ENCODE measurements at regions not wholly inside any gene's neighbourhood (a gene's known extent, or its start where the extent isn't known, plus 50 kb on each side); places are given as distances from the start of the nearest gene placed in this dataset.

GRCh38 chr1:96183485-96183884 is 538.1 kb upstream of the PTBP2 start:
- Histone ChIP-seq H3K36me3 (no peaks in the 10 kb centered on the region), H3K27ac (no peak overlapping the region), H3K27me3 (no peaks in the 10 kb centered on the region), H3K9me3 (no peaks in the 10 kb centered on the region), H3K4me1 (no peaks in the 10 kb centered on the region), H3K4me3 (no peak overlapping the region)
- 42 to 67% methylated on average over 1 to 2 of the region's 2 CpGs for WGBS, 2 donors
- intact Hi-C loops (cut with DNase I), result no loop called here
- no peak for DNase-seq
- no peak for TF ChIP-seq POLR2A (IDR thresholded peaks at IDR 0.05)
- TF ChIP-seq CTCF (IDR thresholded peaks at IDR 0.05), result no peak

- Histone ChIP-seq H3K36me3 (no peaks in the 10 kb centered on the region), H3K27me3 (no peaks in the 10 kb centered on the region), H3K4me1 (no peaks in the 10 kb centered on the region), H3K4me3 (no peak overlapping the region), H3K9me3 (no peaks in the 10 kb centered on the region), H3K27ac (no peak overlapping the region)
- TF ChIP-seq POLR2A (IDR thresholded peaks at IDR 0.05) (no peak), CTCF (IDR thresholded peaks at IDR 0.05) (no peak)
- intact Hi-C loops (cut with DNase I), result no loop called here
- DNase-seq, result no peak
- 62 to 76% methylated on average over 6 of the region's 6 CpGs for WGBS, 2 donors
Observed at GRCh38 chr1:96183928-96184327, 537.7 kb upstream of the PTBP2 start.

DNA sequence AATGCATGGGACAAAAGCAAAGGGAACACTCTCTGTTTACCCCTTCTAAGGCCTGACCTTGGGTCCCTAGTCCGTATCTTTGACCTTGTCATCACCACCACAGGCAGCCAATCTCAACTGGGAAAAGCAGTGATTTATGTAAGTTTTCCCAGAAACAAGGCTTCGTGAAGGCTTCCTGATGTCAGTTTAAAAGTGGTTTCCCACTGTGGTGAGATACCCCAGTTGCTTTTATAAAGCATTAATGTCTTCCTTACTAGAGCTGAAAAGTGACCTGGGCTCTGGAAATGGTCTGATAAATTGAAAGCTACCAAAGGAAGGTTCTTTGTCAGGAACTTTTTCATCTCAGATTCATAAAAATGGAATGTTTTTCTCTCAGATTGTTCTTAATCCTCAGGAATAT is 536.4 kb upstream of the PTBP2 start:
- 69 to 71% methylated on average over 2 of the region's 2 CpGs for WGBS, 2 donors
- intact Hi-C loops (cut with DNase I), result no loop called here
- no peak for TF ChIP-seq POLR2A (IDR thresholded peaks at IDR 0.05)
- TF ChIP-seq CTCF (IDR thresholded peaks at IDR 0.05), result no peak
- Histone ChIP-seq H3K4me3 (no peak overlapping the region), H3K9me3 (no peaks in the 10 kb centered on the region), H3K27ac (no peak overlapping the region), H3K27me3 (no peaks in the 10 kb centered on the region), H3K4me1 (no peaks in the 10 kb centered on the region), H3K36me3 (no peaks in the 10 kb centered on the region)
- DNase-seq, result no peak

- TF ChIP-seq POLR2A (IDR thresholded peaks at IDR 0.05), result no peak
- no peak for TF ChIP-seq CTCF (IDR thresholded peaks at IDR 0.05)
- DNase-seq, result no peak
- peaks cover 0 to 11% (median 8%) of the 10 kb centered on the region in 3 donors for H3K9me3 ChIP-seq
- H3K4me1 ChIP-seq, result no peaks in the 10 kb centered on the region
- intact Hi-C loops (cut with DNase I), result no loop called here
- no peak overlapping the region for H3K4me3 ChIP-seq
- no peak overlapping the region for H3K27ac ChIP-seq
- no peaks in the 10 kb centered on the region for H3K36me3 ChIP-seq
- WGBS, 2 donors, result 59 to 73% methylated on average over 1 of the region's 1 CpG
- no peaks in the 10 kb centered on the region for H3K27me3 ChIP-seq
Observed at GRCh38 chr1:96187020-96187419, 534.6 kb upstream of the PTBP2 start.

DNA sequence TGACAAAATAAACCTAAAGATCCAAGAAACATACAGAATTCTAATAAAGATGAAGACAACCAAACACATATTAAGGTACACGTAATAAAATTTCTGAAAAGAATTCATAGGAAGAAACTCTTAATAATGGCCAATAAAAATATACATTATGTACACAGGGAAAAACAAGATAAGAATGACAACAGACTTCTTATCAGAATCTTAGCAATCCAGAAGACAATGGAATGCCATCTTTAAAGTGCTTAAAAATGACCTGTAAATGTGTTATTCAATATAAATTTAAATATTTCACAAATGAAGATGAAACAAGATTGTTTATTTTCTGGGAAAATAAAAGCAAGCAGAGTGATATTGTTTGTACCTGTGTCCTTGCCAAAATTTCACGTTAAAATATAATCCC is 530.4 kb upstream of the PTBP2 start:
- DNase-seq, result no peak
- 57 to 58% methylated on average over 2 of the region's 2 CpGs for WGBS, 2 donors
- intact Hi-C loops (cut with DNase I), result no loop called here

More for the DNA sequence above, 530.4 kb upstream of the PTBP2 start:
- TF ChIP-seq POLR2A (IDR thresholded peaks at IDR 0.05) (no peak), CTCF (IDR thresholded peaks at IDR 0.05) (no peak)
- H3K36me3 ChIP-seq, result no peaks in the 10 kb centered on the region
- peaks cover 0 to 11% (median 8%) of the 10 kb centered on the region in 3 donors for H3K9me3 ChIP-seq
- H3K4me1 ChIP-seq, result no peaks in the 10 kb centered on the region
- H3K27me3 ChIP-seq, result no peaks in the 10 kb centered on the region
- H3K27ac ChIP-seq, result no peak overlapping the region
- H3K4me3 ChIP-seq, result no peak overlapping the region
